ENCODE measurements at regions not wholly inside any gene's neighbourhood (a gene's known extent, or its start where the extent isn't known, plus 50 kb on each side); places are given as distances from the start of the nearest gene placed in this dataset.

DNA sequence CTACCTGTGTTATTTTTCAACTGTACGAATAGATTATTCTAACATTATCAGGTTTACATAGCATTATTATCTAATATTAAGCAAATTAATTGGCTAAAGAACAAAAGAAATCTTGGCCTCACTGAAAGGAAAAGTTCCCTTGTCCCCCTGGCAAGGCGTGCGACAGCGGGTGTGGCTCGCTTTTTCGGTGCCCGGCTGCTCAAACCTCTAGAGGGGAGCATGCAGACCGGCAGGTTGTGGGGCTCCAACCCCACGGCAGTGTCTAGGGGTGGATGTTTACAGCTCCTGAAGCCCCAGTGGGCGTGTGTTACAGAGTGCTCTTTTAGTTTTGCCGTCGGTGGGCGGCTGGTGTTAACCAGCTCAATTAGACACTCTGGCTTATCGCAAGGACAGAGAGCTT, 456.4 kb downstream of the TNS3 start:
- TF ChIP-seq, protein P1, sequence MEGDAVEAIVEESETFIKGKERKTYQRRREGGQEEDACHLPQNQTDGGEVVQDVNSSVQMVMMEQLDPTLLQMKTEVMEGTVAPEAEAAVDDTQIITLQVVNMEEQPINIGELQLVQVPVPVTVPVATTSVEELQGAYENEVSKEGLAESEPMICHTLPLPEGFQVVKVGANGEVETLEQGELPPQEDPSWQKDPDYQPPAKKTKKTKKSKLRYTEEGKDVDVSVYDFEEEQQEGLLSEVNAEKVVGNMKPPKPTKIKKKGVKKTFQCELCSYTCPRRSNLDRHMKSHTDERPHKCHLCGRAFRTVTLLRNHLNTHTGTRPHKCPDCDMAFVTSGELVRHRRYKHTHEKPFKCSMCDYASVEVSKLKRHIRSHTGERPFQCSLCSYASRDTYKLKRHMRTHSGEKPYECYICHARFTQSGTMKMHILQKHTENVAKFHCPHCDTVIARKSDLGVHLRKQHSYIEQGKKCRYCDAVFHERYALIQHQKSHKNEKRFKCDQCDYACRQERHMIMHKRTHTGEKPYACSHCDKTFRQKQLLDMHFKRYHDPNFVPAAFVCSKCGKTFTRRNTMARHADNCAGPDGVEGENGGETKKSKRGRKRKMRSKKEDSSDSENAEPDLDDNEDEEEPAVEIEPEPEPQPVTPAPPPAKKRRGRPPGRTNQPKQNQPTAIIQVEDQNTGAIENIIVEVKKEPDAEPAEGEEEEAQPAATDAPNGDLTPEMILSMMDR (IDR thresholded peaks at IDR 0.05) = no peak
- TF ChIP-seq POLR2A (IDR thresholded peaks at IDR 0.05) = no peak
- Histone ChIP-seq H3K27me3 (no peaks in the 10 kb centered on the region), H3K4me3 (replicated peaks in 1 of 3) (no peak overlapping the region), H3K4me1 (no peaks in the 10 kb centered on the region), H3K9me3 (no peaks in the 10 kb centered on the region), H3K36me3 (no peaks in the 10 kb centered on the region), H3K27ac (no peak overlapping the region)
- DNase-seq = no peak
- intact Hi-C loops (cut with DNase I) = no loop called here
- WGBS, 2 donors = 91 to 94% methylated on average over 14 of the region's 14 CpGs

DNA sequence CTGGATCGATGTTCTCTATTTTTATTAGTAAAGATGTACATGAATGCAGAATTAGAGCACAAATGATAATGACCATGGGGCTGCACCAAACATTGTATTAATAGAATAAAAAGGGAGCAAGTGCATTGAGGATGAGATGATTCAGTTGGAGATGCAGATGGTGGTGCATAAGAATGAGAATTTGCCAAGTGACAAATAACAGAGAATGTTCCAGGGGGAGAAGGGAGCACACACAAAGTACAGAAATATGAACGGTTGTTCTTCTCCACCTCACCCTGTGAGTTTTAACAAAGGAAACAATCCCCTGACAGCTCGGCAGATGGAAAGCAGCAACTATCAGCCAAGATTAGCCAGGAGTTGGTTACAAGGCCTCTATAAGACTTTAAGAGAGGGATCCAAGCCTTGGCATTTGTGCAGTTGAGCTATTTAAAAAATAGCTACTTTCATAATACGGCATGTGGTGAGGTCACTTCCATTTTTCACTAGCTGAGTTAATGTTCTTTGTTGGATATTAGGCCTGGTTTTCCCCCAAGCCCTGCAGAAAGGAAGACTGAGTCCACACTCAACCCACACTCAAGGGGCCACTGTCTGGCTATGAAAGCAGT, 462.5 kb downstream of the TNS3 start:
- WGBS, 2 donors = 78 to 85% methylated on average over 4 of the region's 4 CpGs
- no peak for DNase-seq
- Histone ChIP-seq H3K27ac (no peak overlapping the region), H3K4me1 (no peaks in the 10 kb centered on the region), H3K36me3 (no peaks in the 10 kb centered on the region), H3K9me3 (no peaks in the 10 kb centered on the region), H3K27me3 (no peaks in the 10 kb centered on the region), H3K4me3 (replicated peaks in 1 of 3) (no peak overlapping the region)
- no peak for TF ChIP-seq POLR2A (IDR thresholded peaks at IDR 0.05)
- TF ChIP-seq, protein P1 (IDR thresholded peaks at IDR 0.05) = no peak
- intact Hi-C loops (cut with DNase I) = no loop called here

GRCh38 chr7:47104206-47104549, 477.7 kb downstream of the TNS3 start:
- Histone ChIP-seq H3K4me3 (replicated peaks in 1 of 3) (no peak overlapping the region), H3K36me3 (no peaks in the 10 kb centered on the region), H3K4me1 (no peaks in the 10 kb centered on the region), H3K27me3 (no peaks in the 10 kb centered on the region), H3K27ac (no peak overlapping the region), H3K9me3 (no peaks in the 10 kb centered on the region)
- 59 to 63% methylated on average over 4 of the region's 4 CpGs for WGBS, 2 donors
- no peak for TF ChIP-seq POLR2A (IDR thresholded peaks at IDR 0.05)
- TF ChIP-seq, protein P1 (IDR thresholded peaks at IDR 0.05) = no peak
- DNase-seq = no peak
- intact Hi-C loops (cut with DNase I) = no loop called here

DNA sequence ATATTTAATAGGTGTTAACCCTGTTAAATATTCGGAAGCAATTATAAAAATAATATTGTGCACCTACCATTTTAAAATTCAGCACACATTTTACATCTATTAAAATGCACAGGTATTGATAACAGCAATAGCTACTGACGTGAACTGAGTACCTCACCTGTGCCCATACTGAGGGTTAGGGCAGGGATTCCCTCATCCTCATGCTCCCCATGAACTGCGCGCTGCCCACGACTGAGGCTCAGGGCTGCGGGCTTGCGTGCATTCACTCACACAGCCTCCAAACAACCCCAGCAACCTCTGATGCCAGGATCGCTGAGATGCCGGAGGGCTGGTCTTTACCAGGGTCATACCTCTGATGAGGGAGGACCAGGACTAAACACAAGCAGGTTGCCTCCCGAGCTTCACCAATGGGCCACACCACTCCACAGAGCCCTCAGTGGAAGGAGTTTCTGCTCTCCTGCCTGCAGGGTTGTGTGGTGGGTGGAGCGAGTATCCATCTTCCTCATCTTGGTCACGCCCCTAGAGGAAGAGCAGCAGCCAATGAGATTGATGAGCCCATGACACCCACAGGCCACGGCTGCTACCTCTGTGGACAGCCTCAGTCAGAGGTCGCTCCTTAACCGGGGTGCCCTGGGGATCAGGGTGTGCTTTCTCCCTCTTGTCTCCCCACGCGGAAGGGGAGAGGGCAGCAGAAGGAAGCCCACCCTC, 478.3 kb downstream of the TNS3 start:
- Histone ChIP-seq H3K27me3 (no peaks in the 10 kb centered on the region), H3K4me3 (replicated peaks in 1 of 3) (no peak overlapping the region), H3K9me3 (no peaks in the 10 kb centered on the region), H3K27ac (no peak overlapping the region), H3K36me3 (no peaks in the 10 kb centered on the region), H3K4me1 (no peaks in the 10 kb centered on the region)
- TF ChIP-seq, protein P1 (IDR thresholded peaks at IDR 0.05) = no peak
- no peak for TF ChIP-seq POLR2A (IDR thresholded peaks at IDR 0.05)
- no peak for DNase-seq
- 94 to 95% methylated on average over 17 of the region's 17 CpGs for WGBS, 2 donors
- intact Hi-C loops (cut with DNase I) = no loop called here

GRCh38 chr7:47102331-47102841, 479.5 kb downstream of the TNS3 start:
- Histone ChIP-seq H3K36me3 (no peaks in the 10 kb centered on the region), H3K9me3 (no peaks in the 10 kb centered on the region), H3K27ac (no peak overlapping the region), H3K4me1 (no peaks in the 10 kb centered on the region), H3K4me3 (replicated peaks in 1 of 3) (no peak overlapping the region), H3K27me3 (no peaks in the 10 kb centered on the region)
- no peak for DNase-seq
- intact Hi-C loops (cut with DNase I) = no loop called here
- TF ChIP-seq, protein P1 (IDR thresholded peaks at IDR 0.05) = no peak
- TF ChIP-seq POLR2A (IDR thresholded peaks at IDR 0.05) = no peak
- 65 to 75% methylated on average over 3 of the region's 3 CpGs for WGBS, 2 donors

Data from thyroid gland (tissue), 4 donors.